Fibroblast of the aortic adventitia (primary cell): ENCODE measurements at regions not wholly inside any gene's neighbourhood (a gene's known extent, or its start where the extent isn't known, plus 50 kb on each side); places are given as distances from the start of the nearest gene placed in this dataset.
A peak's percentile ranks its signal among the peaks of the same experiment; 100 is the strongest.

Experiments
- DNase-seq: peaks from one replicate; pipeline ENCODE4 v3.0.0-alpha.2; 2010; ENCODE audit warnings: low read depth
- H3K4me3 ChIP-seq: 2 replicates; pipeline ENCODE4 v1.5.1; 2011; ENCODE audit warnings: low read depth, mild to moderate bottlenecking, control low read depth, low read length, moderate library complexity
- CTCF ChIP-seq: IDR thresholded peaks from 2 replicates; pipeline ENCODE4 v1.5.1; 2011; ENCODE audit warnings: mild to moderate bottlenecking, low read length, control low read depth, inconsistent platforms; ENCODE audit not compliant: insufficient read depth

DNA sequence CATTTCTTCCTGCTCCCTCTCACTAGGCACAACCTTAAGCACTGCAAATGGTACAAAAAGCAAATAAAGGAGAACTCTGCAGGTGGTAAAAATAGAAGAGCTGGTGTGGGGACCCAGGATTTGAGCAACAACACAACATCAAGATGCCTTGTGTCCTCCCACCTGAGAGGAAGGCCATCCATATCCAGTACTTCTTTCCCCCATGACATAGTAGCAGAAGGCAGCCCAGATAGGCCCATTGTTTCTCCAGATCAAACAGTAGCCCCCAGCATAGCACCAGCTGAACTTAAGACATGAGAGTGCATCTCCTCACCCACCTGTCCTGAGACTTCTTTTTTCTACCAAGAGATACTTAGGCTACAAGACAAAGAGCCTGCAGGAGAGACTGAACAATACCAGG is 180.5 kb downstream of the GOLGA6L6 start:
- DNase-seq: no peak
- TF ChIP-seq CTCF: no peak

GRCh38 chr15:20358779-20359414 is 182.7 kb downstream of the GOLGA6L6 start:
- DNase-seq: no peak
- H3K4me3 ChIP-seq: no peak overlapping the region
- no peak for TF ChIP-seq CTCF

More for the DNA sequence above, 180.5 kb downstream of the GOLGA6L6 start:
- no peak overlapping the region for H3K4me3 ChIP-seq

GRCh38 chr15:20358066-20358778 is 183.4 kb downstream of the GOLGA6L6 start:
- H3K4me3 ChIP-seq: no peak overlapping the region
- TF ChIP-seq CTCF: no peak
- no peak for DNase-seq

GRCh38 chr15:20357481-20358065 is 184.0 kb downstream of the GOLGA6L6 start:
- no peak for DNase-seq
- H3K4me3 ChIP-seq: no peak overlapping the region
- TF ChIP-seq CTCF: no peak

DNA sequence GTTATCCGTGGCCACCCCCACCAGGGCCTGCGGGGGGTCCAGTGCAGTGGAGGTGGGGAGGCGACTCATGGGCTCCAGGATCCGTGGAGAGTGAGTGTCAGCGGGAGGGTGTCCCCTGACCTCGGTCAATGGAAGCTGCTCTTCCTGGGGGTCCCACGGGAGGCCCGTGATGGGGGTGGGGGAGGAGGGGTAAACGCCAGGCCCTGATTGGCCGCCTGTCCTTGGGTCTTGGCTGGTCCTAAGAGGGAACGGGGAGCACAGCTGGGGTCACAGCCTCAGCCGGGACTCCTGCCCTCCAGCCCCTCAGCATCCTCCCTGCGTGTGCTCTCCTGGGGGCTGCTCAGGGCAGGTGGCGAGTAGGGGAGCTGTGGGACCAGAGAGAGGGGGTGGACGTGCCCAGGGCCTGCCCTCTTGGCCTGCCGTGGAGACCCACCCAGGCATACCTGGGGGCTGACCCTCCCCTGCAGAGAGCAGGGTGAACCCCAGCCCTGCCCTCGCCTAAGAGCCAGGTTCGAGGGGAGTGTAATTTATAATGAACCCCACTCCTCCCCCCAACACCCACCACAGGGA is 184.6 kb downstream of the GOLGA6L6 start:
- H3K4me3 ChIP-seq: no peak overlapping the region
- no peak for TF ChIP-seq CTCF
- DNase-seq: no peak

- peak; percentile 42 for DNase-seq
- peak; percentile 71 for TF ChIP-seq CTCF
- no peak overlapping the region for H3K4me3 ChIP-seq
Observed at GRCh38 chr15:20356444-20356910, 185.1 kb downstream of the GOLGA6L6 start.
